Ovary (tissue), 3 donors: ENCODE measurements at regions not wholly inside any gene's neighbourhood (a gene's known extent, or its start where the extent isn't known, plus 50 kb on each side); places are given as distances from the start of the nearest gene placed in this dataset.

ENCODE experiments used
- CTCF ChIP-seq, 3 donors: fragments of 450-650 bp in 2 of 3; fragments of 200-600 bp in 1 of 3; IDR thresholded peaks; one replicate each; pipeline versions ENCODE4 v1.5.1 to v1.8.0; 2016 to 2022; ENCODE audit warnings: antibody characterized with exemption in 3 of 3, mild to moderate bottlenecking in 1 of 3
- EP300 ChIP-seq: sonication (generic); formaldehyde crosslinking; IDR thresholded peaks from one replicate; pipeline ENCODE4 v1.6.1; 2017; ENCODE audit warnings: antibody characterized with exemption
- POLR2A ChIP-seq: fragments of 450-650 bp; IDR thresholded peaks from one replicate; pipeline ENCODE4 v1.6.1; 2017; ENCODE audit warnings: antibody characterized with exemption, mild to moderate bottlenecking, moderate library complexity
- donor health status: DM: no; HTN: no; CAD: no.

GRCh38 chr5:89777758-89778157, 631.8 kb downstream of the CETN3 start:
- TF ChIP-seq CTCF (IDR thresholded peaks at IDR 0.05): no peak
- TF ChIP-seq EP300: no peak
- no peak for TF ChIP-seq POLR2A
